SK-N-SH treated with all-trans-retinoic acid at 6 μM for 48 hours (cell line): ENCODE measurements at regions not wholly inside any gene's neighbourhood (a gene's known extent, or its start where the extent isn't known, plus 50 kb on each side); places are given as distances from the start of the nearest gene placed in this dataset.

Experiments
- ATAC-seq: fragments of 200-7000 bp; cut with Tn5 transposase; 3 replicates; pipeline ENCODE4 v1.9.1; 2020; ENCODE audit warnings: mild to moderate bottlenecking, moderate library complexity
- ARNTL ChIP-seq: fragments of 450-650 bp; formaldehyde crosslinking; IDR thresholded peaks from 2 replicates; pipeline ENCODE4 v1.5.0; 2020; ENCODE audit warnings: low read depth, mild to moderate bottlenecking, moderate library complexity, borderline replicate concordance
- BACH2 ChIP-seq: fragments of 250-450 bp; sonication (Bioruptor Pico); IDR thresholded peaks from 2 replicates; pipeline ENCODE4 v1.9.0; 2021; ENCODE audit warnings: mild to moderate bottlenecking, borderline replicate concordance
- CREB5 ChIP-seq: fragments of 250-450 bp; sonication (Bioruptor Pico); IDR thresholded peaks from 2 replicates; pipeline ENCODE4 v1.5.1; 2020; ENCODE audit warnings: low read depth, mild to moderate bottlenecking, moderate library complexity
- CSDC2 ChIP-seq: fragments of 250-450 bp; sonication (Bioruptor Pico); IDR thresholded peaks from 2 replicates; pipeline ENCODE4 v1.5.0; 2020; ENCODE audit warnings: mild to moderate bottlenecking, moderate library complexity
- CSRNP3 ChIP-seq: fragments of 250-450 bp; sonication (Bioruptor Pico); IDR thresholded peaks from 2 replicates; pipeline ENCODE4 v1.5.1; 2021; ENCODE audit warnings: mild to moderate bottlenecking, moderate library complexity
- ESRRG ChIP-seq: fragments of 250-450 bp; sonication (Bioruptor Pico); IDR thresholded peaks from 2 replicates; pipeline ENCODE4 v1.6.1; 2021; ENCODE audit warnings: mild to moderate bottlenecking
- GLIS3 ChIP-seq: fragments of 250-450 bp; sonication (Bioruptor Pico); IDR thresholded peaks from 2 replicates; pipeline ENCODE4 v1.5.0; 2020; ENCODE audit warnings: mild to moderate bottlenecking, moderate library complexity
- ISL1 ChIP-seq: fragments of 250-450 bp; sonication (Bioruptor Pico); IDR thresholded peaks from 2 replicates; pipeline ENCODE4 v2.1.2; 2022; ENCODE audit warnings: mild to moderate bottlenecking, moderate library complexity
- OSR1 ChIP-seq: fragments of 250-450 bp; sonication (Bioruptor Pico); IDR thresholded peaks from 2 replicates; pipeline ENCODE4 v1.8.0; 2022; ENCODE audit warnings: moderate library complexity, mild to moderate bottlenecking, inconsistent platforms
- POU6F1 ChIP-seq: fragments of 250-450 bp; sonication (Bioruptor Pico); IDR thresholded peaks from 2 replicates; pipeline ENCODE4 v1.8.0; 2021; ENCODE audit warnings: low read depth, mild to moderate bottlenecking, moderate library complexity, borderline replicate concordance
- PPARA ChIP-seq: fragments of 250-450 bp; sonication (Bioruptor Pico); IDR thresholded peaks from 2 replicates; pipeline ENCODE4 v1.5.0; 2020; ENCODE audit warnings: mild to moderate bottlenecking, borderline replicate concordance
- RARB ChIP-seq: fragments of 250-450 bp; sonication (Bioruptor Pico); IDR thresholded peaks from 2 replicates; pipeline ENCODE4 v1.8.0; 2021; ENCODE audit warnings: mild to moderate bottlenecking, moderate library complexity
- TCF4 ChIP-seq: fragments of 250-450 bp; sonication (Bioruptor Pico); IDR thresholded peaks from 2 replicates; pipeline ENCODE4 v1.8.0; 2021; ENCODE audit warnings: mild to moderate bottlenecking, moderate library complexity, borderline replicate concordance
- TOX ChIP-seq: fragments of 250-450 bp; sonication (Bioruptor Pico); IDR thresholded peaks from 2 replicates; pipeline ENCODE4 v1.8.0; 2021; ENCODE audit warnings: mild to moderate bottlenecking, moderate library complexity, borderline replicate concordance
- ZC3H10 ChIP-seq: fragments of 250-450 bp; sonication (Bioruptor Pico); IDR thresholded peaks from 2 replicates; pipeline ENCODE4 v1.5.1; 2021; ENCODE audit warnings: mild to moderate bottlenecking, moderate library complexity
- ZFP3 ChIP-seq: fragments of 250-450 bp; sonication (Bioruptor Pico); IDR thresholded peaks from 2 replicates; pipeline ENCODE4 v1.5.0; 2020; ENCODE audit warnings: mild to moderate bottlenecking, moderate library complexity
- ZFP30 ChIP-seq: fragments of 450-650 bp; formaldehyde crosslinking; IDR thresholded peaks from 2 replicates; pipeline ENCODE4 v1.5.0; 2022; ENCODE audit warnings: mild to moderate bottlenecking, moderate library complexity
- ZNF565 ChIP-seq: fragments of 450-650 bp; formaldehyde crosslinking; conservative IDR thresholded peaks from 2 replicates; pipeline ENCODE4 v1.5.0; 2020; ENCODE audit warnings: low read depth, mild to moderate bottlenecking, moderate library complexity
- ZNF70 ChIP-seq: fragments of 450-650 bp; formaldehyde crosslinking; IDR thresholded peaks from 2 replicates; pipeline ENCODE4 v1.5.0; 2020; ENCODE audit warnings: mild to moderate bottlenecking, moderate library complexity
- ZNF8 ChIP-seq: fragments of 450-650 bp; formaldehyde crosslinking; IDR thresholded peaks from 2 replicates; pipeline ENCODE4 v1.5.0; 2020; ENCODE audit warnings: mild to moderate bottlenecking, moderate library complexity
- TF ChIP-seq, protein P1 (sequence below): fragments of 250-450 bp; sonication (Bioruptor Pico); IDR thresholded peaks from 2 replicates; pipeline ENCODE4 v1.5.0; 2020; ENCODE audit warnings: mild to moderate bottlenecking, moderate library complexity
- TF ChIP-seq, protein P2 (sequence below): fragments of 250-450 bp; sonication (Bioruptor Pico); IDR thresholded peaks from 2 replicates; pipeline ENCODE4 v1.8.0; 2020; ENCODE audit warnings: mild to moderate bottlenecking, moderate library complexity, borderline replicate concordance

DNA sequence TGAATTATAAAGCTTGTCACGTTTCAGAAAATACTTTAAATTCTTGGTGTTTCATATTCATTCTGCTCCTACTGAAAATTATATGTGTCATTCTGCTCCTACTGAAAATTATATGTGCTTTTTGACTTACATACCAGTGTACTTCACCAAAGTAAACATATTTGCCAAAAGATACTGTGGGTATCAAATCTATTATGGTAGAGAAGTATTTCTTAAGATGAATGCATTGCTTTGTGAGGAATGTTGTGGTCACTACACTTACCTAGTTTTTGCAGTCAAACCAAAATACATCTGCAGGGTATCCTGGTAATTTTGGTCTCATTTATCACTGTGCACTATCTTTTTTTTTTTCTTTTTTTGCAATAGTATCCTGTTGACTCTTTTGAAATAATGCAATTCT, 287.7 kb upstream of the MAD2L1 start:
- TF ChIP-seq ZNF70 (CRISPR knock-in tag) = no peak
- TF ChIP-seq ZC3H10 (CRISPR knock-in tag) = no peak
- no peak for TF ChIP-seq ISL1
- TF ChIP-seq ESRRG (CRISPR knock-in tag) = no peak
- TF ChIP-seq ZFP30 (CRISPR knock-in tag) = no peak
- no peak for TF ChIP-seq ZNF565 (CRISPR knock-in tag)
- TF ChIP-seq, protein P1, sequence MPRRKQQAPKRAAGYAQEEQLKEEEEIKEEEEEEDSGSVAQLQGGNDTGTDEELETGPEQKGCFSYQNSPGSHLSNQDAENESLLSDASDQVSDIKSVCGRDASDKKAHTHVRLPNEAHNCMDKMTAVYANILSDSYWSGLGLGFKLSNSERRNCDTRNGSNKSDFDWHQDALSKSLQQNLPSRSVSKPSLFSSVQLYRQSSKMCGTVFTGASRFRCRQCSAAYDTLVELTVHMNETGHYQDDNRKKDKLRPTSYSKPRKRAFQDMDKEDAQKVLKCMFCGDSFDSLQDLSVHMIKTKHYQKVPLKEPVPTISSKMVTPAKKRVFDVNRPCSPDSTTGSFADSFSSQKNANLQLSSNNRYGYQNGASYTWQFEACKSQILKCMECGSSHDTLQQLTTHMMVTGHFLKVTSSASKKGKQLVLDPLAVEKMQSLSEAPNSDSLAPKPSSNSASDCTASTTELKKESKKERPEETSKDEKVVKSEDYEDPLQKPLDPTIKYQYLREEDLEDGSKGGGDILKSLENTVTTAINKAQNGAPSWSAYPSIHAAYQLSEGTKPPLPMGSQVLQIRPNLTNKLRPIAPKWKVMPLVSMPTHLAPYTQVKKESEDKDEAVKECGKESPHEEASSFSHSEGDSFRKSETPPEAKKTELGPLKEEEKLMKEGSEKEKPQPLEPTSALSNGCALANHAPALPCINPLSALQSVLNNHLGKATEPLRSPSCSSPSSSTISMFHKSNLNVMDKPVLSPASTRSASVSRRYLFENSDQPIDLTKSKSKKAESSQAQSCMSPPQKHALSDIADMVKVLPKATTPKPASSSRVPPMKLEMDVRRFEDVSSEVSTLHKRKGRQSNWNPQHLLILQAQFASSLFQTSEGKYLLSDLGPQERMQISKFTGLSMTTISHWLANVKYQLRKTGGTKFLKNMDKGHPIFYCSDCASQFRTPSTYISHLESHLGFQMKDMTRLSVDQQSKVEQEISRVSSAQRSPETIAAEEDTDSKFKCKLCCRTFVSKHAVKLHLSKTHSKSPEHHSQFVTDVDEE (CRISPR knock-in tag) = no peak
- no peak for TF ChIP-seq OSR1 (CRISPR knock-in tag)
- no peak for TF ChIP-seq RARB
- no peak for TF ChIP-seq ZNF8
- no peak for TF ChIP-seq CSDC2 (CRISPR knock-in tag)
- no peak for TF ChIP-seq POU6F1 (CRISPR knock-in tag)
- TF ChIP-seq ARNTL (CRISPR knock-in tag) = no peak
- no peak for TF ChIP-seq ZFP3 (CRISPR knock-in tag)
- TF ChIP-seq, protein P2, sequence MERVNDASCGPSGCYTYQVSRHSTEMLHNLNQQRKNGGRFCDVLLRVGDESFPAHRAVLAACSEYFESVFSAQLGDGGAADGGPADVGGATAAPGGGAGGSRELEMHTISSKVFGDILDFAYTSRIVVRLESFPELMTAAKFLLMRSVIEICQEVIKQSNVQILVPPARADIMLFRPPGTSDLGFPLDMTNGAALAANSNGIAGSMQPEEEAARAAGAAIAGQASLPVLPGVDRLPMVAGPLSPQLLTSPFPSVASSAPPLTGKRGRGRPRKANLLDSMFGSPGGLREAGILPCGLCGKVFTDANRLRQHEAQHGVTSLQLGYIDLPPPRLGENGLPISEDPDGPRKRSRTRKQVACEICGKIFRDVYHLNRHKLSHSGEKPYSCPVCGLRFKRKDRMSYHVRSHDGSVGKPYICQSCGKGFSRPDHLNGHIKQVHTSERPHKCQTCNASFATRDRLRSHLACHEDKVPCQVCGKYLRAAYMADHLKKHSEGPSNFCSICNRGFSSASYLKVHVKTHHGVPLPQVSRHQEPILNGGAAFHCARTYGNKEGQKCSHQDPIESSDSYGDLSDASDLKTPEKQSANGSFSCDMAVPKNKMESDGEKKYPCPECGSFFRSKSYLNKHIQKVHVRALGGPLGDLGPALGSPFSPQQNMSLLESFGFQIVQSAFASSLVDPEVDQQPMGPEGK (CRISPR knock-in tag) = no peak
- TF ChIP-seq, all 23 proteins: peak for 0

DNA sequence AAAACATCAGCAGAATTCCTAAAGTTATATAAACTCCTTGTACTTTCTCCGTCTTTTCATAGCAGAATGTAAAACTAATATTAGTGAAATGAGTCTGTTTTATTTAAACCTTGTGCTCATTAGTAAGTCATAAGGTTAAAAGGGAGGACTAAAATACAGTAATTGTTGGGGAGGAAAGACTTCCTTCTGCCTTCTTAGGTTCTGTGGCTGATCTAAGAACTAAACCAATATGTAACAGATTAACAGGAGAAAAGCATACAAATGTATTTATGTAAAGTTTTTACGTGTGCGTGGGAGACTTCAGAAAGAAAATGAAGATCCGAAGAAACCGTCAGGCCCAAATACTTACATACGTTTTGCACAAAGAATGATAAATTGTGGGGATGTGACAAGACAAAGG, 286.6 kb upstream of the MAD2L1 start:
- no peak for ATAC-seq
- TF ChIP-seq BACH2 (CRISPR knock-in tag) (no peak), CSDC2 (CRISPR knock-in tag) (no peak), RARB (no peak), ZNF8 (no peak), POU6F1 (CRISPR knock-in tag) (no peak), ZFP3 (CRISPR knock-in tag) (no peak), CSRNP3 (CRISPR knock-in tag) (no peak), GLIS3 (no peak)

More for the DNA sequence above, 287.7 kb upstream of the MAD2L1 start:
- no peak for ATAC-seq

DNA sequence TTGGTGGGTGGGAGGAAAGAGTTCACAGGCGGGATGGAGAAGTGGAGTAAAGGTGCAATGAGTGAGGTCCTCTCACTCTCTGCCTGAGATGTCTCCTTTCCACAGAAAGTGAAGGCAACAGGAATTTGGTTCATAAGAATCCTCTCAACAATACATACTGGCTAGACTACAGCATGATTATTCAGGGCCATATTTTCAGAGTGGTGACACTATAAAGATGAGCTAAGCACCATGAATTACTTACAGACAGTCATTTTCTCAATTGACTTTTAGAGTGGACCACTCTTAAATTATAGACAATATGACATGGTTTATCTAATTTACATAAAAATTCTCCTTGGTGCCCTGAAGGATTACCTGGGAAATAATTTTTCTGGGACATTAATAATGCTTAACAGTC, 286.1 kb upstream of the MAD2L1 start:
- no peak for ATAC-seq
- TF ChIP-seq ISL1 (no peak), TCF4 (CRISPR knock-in tag) (no peak), TOX (CRISPR knock-in tag) (no peak), OSR1 (CRISPR knock-in tag) (no peak), PPARA (CRISPR knock-in tag) (no peak), ZNF8 (no peak), CREB5 (no peak), ARNTL (CRISPR knock-in tag) (no peak), ZFP30 (CRISPR knock-in tag) (no peak), ZNF70 (CRISPR knock-in tag) (no peak)
- TF ChIP-seq, protein P1 (CRISPR knock-in tag) = no peak
